NK-92 treated with Interleukin-12 subunit alpha and Interleukin-12 subunit beta, amount 100 ng/mL, for 24 hours (cell line): ENCODE measurements at regions not wholly inside any gene's neighbourhood (a gene's known extent, or its start where the extent isn't known, plus 50 kb on each side); places are given as distances from the start of the nearest gene placed in this dataset.

Experiments used
- DNase-seq: peaks from one replicate; lab custom pipeline; 2025; lab: John Stamatoyannopoulos, UW

- no peak for DNase-seq
Measured at GRCh38 chr6:4615891-4616290, 160.3 kb upstream of the CDYL start.

DNA sequence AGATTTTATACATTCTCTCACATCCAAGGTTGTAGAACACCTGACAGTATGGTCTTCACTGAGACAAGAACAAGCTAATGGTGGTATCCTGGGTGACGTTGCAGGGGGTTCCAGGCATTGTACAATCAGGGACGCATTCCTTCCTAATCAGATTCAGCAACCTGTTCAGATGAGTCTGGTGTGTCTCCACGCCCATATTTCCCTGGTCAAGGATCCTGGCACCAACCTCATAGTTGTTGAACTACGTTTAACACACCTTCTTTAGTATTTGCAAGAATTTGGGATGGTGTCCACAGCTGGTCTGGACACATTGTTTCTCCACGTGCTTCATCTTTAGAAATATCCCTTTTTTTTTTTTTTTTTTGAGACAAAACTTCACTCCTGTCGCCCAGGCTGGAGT lies 161.0 kb upstream of the CDYL start:
- no peak for DNase-seq

DNA sequence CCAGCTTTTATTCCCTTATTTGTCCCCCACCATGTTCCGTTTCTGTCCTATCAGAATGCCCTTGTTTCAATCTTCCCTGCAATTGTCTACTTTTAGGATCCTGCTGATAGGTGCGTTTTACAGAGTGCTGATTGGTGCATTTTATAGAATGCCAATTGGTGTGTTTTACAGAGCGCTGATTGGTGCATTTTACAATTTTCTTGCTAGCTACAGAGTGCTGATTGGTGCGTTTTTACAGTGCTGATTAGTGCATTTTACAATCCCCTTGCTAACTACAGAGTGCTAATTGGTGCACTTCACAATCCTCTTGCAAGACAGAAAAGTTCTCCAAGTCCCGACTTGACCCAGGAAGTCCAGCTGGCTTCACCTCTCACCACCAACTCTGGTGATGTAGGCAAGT lies 161.6 kb upstream of the CDYL start:
- DNase-seq = no peak

GRCh38 chr6:4613795-4614194 lies 162.4 kb upstream of the CDYL start:
- peak; percentile 45 for DNase-seq

GRCh38 chr6:4613381-4613780 lies 162.8 kb upstream of the CDYL start:
- DNase-seq = no peak

- DNase-seq = no peak
Measured at GRCh38 chr6:4612636-4613171, 163.5 kb upstream of the CDYL start.

DNA sequence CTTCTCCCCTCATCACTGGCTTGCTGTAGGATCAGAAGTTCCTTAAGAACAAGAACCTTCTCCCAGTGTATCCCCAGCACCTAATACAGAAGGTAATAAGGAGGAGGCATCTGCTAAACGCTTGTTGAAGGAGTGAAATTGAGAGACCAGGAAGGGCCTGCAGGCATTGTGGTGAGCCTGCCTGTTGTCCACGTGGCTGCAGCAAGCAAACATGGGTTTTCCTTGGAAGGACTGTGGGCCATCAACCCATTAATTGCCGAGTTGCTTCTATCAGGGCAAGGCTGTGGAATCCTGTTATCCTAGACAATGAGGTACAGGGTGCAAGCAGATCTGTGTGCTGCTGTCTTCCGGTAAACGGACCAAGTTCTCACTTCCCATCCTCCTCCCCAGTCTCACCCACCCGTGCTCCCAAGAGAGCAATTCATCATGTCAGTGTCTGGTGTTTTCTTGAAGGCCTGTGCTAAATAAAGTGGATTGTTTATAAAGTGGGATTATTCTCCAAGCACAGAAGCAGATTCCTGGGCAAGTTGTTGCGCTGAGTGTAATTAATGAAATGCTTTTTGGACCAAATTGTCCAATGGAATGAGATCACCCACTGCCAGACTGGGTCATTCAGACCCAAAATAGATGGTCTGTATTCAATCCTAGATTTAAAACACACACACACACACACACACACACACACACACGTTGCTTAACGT lies 164.6 kb upstream of the CDYL start:
- DNase-seq = no peak

DNA sequence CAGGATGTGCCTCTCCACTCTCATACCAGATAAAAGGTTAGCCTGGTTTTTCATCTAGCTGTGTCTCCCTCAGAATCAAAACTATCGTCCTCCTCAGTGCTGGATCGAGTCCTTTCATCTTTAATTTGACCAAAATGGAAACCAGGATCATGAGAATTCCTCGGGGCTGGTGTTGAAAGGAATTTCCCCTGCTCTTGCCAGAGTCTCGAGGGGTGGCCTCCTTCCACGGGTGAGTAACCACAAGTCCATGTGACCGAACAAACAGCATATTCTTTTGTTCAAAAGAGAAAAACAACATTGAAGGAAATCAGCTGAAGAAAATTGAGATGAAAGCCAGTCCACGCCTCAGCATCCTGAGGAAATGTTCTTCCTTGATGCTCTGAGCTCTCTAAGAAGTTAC lies 165.9 kb upstream of the CDYL start:
- no peak for DNase-seq

DNA sequence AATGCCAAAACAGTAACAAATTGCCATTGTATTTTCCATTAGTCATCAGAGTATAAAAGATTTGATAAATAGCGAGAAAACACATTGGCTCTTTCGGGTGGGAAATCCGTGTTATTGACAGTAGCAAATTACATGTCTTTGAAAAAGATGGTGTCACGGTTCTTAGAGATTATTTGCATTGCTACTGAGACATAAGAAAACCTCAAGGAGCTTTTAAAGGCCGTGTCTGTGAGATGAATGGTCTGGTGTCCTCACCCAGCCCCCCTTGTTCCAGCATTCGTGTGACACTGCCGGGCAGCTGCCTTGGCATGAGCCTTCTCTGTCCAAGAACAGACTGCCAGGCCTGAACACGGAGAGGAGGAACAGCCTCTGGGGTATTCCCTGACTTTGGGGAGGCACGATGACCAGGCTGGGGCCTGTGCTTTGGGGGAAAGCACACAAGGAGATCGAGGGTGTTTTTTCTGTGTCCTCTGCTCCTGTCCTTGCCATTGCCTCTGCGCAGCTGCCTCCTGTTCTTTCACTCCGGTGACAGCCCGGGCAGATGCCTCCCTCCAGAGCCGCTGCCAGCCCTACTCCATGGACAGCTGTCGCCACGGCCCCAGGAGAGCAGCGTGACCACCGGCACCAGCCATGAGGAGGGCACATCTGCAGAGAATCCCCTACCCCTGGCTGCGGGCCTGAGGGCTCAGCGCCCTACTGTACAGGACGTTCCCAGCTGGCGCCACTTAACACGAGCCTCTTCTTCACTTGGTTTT lies 167.7 kb upstream of the CDYL start:
- peak; percentile 38 for DNase-seq

- peak; percentile 45 for DNase-seq
Measured at GRCh38 chr6:4607793-4608192, 168.4 kb upstream of the CDYL start.

- DNase-seq = peak; percentile 61
Measured at GRCh38 chr6:4606821-4607704, 169.1 kb upstream of the CDYL start.

DNA sequence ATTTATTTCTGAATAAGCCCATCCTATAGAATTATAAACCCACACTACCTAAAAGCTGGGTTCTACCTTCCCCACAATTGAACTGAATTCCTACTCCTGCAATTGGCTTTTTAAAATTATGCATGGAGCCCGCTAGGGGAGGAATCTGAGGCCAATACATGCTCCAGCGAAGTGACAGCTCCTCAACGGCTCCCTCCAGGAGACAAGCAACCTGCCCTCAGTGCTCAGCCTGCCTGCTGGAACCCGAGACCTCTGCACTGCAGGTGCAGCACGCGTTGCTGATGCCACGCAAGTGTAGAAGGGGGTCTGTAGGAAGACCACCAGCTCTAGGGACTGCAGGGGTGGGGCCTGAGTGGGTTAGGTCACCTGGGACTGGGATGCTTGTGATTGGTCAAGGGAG lies 170.2 kb upstream of the CDYL start:
- DNase-seq = no peak

GRCh38 chr6:4603856-4604369 lies 172.3 kb upstream of the CDYL start:
- DNase-seq = no peak

DNA sequence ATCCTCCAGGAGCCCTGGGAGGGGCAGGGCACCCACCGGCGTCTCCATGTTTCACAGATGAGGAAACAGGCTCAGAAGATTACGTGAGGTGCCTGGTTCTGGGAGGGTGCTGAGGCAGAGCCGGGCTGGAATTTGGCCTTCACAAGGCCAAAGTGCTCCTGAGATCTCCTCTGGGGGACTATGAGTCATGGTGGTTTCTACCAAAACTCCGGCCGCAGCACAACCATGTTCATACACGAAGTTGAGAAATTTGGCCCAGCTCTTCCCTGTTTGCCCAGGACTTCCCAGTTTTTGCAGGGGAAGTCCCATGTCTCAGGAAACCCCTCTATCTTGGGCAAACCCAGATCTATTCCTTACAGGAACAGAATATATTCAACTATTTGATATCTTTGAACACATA lies 172.9 kb upstream of the CDYL start:
- DNase-seq = no peak

GRCh38 chr6:4599924-4600323 lies 176.3 kb upstream of the CDYL start:
- no peak for DNase-seq

GRCh38 chr6:4598384-4598995 lies 177.7 kb upstream of the CDYL start:
- DNase-seq = no peak

GRCh38 chr6:4593951-4594350 lies 182.3 kb upstream of the CDYL start:
- no peak for DNase-seq

DNA sequence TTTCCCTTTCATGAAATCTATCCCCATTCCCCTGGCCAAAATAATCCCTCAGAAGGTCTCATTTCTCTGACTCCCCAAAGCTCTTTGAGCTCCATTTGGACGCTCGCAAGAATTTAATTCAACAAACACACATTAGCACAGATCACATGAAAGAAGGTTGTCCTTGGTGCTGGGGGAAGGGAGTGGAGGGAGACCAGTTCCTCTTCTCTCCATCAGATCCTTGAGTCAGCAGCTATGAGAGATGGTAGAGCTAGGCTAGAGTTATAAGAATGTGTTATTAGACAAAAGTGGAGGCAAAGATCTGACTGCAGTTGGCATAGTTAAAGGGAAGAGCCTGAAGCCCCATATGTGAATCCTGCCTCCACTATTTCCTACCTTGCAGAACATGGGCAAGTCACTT lies 184.2 kb upstream of the CDYL start:
- DNase-seq = no peak

DNA sequence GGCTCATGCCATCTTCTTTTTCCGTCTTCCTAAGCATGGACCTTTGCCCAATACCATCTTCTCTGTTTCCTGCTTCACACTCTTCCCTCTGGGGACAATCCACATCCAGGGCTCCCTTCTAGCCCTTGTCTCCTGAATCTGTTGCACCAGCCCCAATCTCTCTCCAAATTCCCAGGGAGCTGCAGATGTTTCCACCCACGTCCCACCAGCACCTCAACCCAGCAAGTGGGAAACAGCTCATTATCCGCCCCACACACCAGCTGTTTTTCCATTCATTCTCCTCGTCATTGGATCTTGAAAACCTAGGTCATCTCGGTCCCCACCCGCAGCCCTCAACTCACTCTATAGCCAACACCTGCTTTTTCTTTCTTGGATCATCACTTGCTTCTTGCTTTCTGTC lies 185.0 kb upstream of the CDYL start:
- DNase-seq = no peak

GRCh38 chr6:4589295-4589694 lies 186.9 kb upstream of the CDYL start:
- no peak for DNase-seq

- DNase-seq = no peak
Measured at GRCh38 chr6:4588581-4588980, 187.6 kb upstream of the CDYL start.

DNA sequence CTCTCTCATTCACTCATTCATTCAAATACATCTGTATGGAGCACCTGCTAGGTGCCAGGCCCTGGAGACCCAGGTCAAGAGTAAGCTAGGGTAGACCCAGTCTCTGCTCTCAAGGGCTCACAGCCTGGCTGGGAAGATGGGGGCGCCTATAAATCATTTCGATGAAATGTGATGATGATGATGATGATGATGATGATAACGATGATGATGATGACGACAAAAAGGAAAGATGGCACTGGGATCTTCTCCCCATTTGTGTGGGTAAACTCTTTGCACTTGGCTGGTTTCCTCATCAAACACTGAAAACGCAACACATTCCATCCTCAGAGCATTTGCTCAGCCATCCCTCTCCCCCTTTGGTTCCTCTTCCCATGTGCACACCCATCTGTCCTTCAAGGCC lies 188.0 kb upstream of the CDYL start:
- no peak for DNase-seq
